ENCODE measurements at regions not wholly inside any gene's neighbourhood (a gene's known extent, or its start where the extent isn't known, plus 50 kb on each side); places are given as distances from the start of the nearest gene placed in this dataset.

DNA sequence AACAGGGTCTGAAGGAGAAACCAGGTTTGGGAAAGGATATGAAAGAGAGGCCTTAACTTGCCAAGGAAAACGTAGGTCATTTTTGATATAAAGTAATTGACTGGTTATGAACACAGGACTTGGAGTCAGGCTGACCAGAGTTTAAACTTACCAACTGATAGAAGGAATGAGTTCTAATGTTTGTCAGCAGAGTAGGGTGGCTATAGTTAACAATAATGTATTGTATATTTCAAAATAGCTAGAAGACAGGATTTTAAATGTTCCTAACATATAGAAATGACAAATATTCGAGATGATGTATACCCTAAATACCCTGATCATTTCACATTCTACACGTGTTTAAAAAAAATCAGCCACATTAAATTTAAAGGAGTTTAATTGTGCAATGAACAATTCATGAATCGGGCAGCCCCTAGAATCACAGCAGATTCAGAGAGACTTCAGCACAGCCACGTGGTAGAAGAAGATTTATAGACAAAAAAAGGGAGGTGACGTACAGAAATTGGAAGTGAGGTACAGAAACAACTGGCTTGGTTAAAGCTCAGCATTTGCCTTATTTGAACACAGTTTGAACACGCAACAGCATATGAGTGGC, 52.5 kb upstream of the PLEKHG7 start:
- H3K27ac ChIP-seq: peak overlapping the region; percentile 55
- no peak for DNase-seq (ENCODE audit: low read depth, low spot score)

DNA sequence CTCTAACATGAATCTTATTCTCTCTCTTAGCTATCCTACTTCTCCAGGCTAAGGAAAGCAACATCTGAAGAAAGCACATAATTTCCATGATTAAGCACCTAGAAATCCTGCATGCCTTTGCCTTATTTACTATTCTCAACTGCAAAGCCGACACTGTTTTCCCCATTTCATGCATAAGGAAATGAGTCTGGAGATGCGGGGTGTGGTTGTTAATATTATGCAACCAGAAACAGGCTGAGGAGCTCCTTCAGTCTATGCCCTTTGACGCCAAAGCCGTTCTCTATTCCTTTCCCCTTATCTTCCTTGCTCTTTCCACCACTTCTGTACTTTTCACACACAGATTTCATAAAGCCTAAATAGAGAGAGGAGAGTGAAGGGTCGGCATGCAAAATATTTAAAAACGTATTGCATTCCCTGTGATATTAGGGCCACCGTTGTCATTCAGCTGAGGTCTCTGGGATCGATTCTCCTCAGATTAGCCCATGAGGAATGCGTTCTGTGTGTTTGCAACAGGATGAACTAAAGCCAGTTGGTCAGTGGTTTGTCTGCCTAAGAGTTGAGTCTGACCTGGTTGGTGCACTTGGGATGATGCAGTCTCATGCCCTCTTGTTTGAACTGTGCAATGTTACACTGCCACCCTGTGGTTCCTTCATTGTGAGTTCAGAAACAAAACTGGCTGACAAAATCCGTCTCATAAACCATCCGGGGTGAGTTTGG, 53.1 kb upstream of the PLEKHG7 start:
- peak overlapping the region; percentile 55 for H3K27ac ChIP-seq
- DNase-seq (ENCODE audit: low read depth, low spot score): peak; percentile 67

DNA sequence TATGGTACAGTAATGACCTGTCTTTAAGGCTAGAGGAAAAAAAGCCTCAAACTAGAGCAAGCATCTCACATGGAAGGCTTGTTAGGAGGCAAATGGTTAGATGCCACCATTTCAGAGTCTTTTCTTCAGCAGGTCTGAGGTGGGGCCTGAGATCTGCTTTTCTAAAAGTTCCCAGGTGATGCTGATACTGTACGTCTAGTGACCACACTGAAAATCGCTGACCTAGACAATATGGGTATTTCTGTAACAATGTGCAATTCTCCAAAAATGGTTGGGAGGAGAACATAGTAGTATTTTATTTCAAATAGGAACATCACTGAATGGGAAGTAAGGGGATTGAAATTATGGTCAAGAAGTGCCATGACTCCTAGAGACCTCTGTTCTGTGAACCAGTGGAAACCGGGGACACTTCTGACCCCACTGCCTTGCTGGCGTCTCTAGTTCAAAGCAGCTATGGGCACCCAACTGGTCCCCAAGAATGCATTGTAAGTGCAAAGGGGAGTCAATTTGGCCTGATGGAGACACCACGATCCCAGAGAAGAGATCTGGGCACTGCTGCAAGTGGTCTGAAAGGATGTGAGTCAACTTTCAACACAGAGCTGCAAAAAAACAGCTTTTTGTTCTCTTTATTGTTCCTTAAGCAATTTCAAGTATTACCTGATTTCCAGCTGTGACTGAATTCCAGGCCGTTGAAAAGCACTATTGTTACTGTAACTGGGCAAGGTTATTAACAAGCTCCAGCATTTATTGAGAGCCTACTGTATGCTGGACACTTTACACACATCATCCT, 54.4 kb upstream of the PLEKHG7 start:
- DNase-seq (ENCODE audit: low read depth, low spot score): no peak
- peak overlapping the region; percentile 55 for H3K27ac ChIP-seq

DNA sequence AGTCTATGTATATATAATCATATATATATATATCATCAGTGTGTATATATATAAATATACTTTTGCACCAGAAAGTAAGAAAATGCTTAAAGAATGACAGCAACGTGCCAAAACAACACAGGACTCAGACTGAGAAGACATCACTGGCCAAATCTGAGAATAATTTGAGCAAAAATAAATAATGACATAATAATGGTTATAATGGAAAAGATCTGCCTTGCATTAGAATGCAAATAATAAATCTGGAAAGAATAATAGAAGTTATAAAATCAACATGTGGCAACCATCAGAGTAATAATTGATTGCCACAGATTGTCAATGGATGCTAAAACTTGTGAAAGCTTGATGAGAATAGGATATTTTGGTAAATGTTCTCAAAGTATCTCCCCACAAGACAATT, 61.5 kb upstream of the PLEKHG7 start:
- no peak for DNase-seq (ENCODE audit: low read depth, low spot score)
- no peak overlapping the region for H3K27ac ChIP-seq

DNA sequence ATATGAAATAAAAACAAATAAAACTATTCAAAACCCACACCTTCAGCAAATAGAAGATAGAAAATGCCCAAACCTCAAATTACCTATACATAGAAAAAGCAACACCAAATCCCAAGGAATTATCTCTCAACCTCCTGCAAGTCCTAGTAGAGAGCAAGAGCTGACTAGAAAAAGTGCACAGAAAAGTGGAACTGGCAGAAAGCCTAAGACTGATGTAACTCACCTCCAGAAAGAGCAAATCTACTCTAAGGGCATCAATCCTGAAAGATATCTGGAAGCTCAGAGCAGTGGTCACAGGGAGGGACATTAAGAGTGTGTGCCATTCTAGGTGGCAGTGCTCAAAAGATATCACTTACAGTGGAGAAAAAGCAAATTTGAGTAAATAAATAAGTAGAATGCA, 62.1 kb upstream of the PLEKHG7 start:
- DNase-seq (ENCODE audit: low read depth, low spot score): no peak

DNA sequence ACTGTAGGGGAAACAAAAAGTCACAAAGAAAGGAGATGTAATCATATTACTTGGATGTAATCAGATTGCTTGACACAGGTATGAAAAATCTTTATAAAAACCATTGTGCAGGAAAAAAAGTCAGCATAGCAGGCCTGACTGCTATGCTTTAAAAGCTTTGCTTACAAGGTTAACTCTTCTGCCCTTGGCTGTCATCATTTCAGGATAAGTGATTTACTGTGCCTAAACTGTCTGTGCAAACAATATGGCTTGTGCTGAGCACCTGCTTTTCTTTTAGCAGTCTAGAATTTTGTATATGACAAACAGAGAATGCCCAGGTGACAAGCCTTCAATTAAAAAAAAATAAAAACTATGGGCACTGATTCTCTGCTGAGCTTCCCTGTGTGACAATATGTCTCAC, 63.8 kb upstream of the PLEKHG7 start:
- H3K27ac ChIP-seq: no peak overlapping the region
- no peak for DNase-seq (ENCODE audit: low read depth, low spot score)

More for the DNA sequence above, 62.1 kb upstream of the PLEKHG7 start:
- no peak overlapping the region for H3K27ac ChIP-seq

DNA sequence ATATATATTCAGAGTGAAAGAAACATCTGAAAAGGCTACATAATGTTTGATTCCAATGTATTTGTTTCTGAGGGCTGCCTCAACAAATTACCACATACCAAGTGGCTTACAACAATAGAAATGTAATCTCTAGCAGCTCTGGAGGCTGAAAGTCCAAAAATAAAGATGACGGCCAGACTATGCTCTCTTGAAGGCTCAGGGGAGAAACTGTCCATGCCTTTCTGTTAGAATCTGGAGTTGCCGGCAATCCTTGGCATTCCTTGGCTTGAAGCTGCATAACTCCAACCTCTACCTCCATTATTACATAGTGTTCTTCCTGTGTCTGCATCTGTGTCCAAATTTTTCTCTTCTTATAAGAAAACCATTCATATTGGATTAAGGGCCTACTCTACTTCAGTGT, 68.1 kb upstream of the PLEKHG7 start:
- DNase-seq (ENCODE audit: low read depth, low spot score): no peak

DNA sequence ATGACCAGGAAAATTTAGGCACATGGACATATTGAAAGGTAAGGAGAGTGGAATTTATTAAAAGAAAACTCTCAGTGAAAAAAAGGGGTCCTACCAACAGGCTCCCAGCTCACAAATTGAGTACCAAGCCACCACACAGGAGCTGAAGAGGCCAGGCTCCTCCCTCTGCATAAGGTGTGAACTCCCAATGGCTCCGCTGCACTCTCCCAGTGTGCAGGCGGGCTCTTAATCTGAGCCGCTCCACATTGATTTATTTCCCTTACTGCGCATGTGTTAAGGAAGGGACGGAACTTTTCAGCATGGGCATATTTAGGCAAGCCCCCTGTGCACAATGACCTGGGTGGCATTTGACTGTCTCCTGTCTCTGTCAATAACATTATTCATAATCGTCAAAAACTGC, 68.6 kb upstream of the PLEKHG7 start:
- DNase-seq (ENCODE audit: low read depth, low spot score): no peak
- H3K27ac ChIP-seq: no peak overlapping the region

More for the DNA sequence above, 68.1 kb upstream of the PLEKHG7 start:
- H3K27ac ChIP-seq: no peak overlapping the region

DNA sequence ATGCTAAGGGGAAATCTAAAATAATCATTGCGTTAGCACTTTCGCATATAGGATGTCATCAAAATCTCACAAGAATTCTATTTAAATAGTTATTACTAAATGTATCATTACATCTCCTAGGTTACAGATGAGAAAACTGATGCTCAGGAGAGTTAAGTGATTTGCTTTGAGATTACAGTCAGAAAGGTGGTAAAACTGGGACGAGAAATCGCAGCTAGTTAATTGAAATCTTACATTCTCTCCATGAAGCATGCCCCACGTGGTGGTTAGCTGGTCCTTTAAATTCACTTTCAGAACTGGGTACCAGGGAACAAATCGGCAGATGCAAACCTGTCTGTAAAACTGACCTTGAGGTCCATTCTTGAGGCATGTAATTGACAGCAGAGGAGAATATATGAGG, 71.8 kb upstream of the PLEKHG7 start:
- H3K27ac ChIP-seq: no peak overlapping the region
- DNase-seq (ENCODE audit: low read depth, low spot score): no peak

DNA sequence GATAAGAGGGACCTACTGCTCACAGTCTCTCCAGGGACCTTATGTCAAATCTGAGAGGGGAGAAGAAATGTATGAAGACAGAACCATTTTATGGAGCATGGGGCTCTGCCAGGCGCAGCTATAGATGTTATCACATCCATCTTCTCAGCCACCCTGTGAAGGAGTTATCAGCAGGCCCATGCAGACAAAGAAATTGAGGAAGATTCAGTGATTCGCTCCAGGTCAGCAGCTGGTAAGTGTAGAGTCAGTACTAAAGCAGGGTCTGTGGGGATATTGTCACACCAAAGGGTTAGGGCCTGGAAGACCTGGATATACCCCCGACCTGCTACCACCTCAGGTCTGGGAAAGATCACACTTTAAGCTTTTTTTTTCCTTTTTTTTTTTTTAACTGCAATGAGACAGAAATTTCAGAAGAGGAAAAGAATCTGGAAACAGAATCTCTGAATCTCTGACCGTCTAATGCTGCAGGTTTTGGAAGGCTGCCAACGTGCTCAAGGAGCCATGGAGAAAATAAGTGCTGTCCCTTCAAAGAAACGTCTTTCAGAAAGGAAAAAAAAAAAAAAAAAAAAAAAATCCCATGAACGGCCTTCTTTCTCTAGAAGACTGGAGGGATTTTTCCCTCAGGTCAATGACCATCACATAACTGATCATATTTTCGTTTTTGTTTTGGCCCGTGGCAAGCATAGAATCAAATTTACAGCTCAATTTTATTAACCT, 73.3 kb upstream of the PLEKHG7 start:
- no peak for DNase-seq (ENCODE audit: low read depth, low spot score)
- no peak overlapping the region for H3K27ac ChIP-seq

DNA sequence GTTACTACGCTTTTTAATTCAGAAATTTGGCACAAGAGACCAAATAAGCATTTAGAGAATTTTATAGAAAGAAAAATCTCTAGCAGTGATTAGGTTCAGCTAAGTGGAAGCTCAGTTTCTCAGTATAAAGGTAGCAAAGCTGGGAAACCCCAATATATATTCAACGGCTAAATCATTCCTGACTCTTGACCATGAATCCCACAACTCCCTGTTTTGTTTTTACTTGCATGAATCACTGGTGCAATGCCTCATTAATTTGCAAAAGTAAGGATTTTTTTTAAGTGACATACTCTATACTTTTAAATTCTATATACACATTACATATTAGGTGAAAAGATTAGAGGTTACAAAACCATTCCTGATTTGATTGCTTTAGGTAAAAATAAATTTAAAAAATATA, 74.3 kb upstream of the PLEKHG7 start:
- no peak for DNase-seq (ENCODE audit: low read depth, low spot score)
- no peak overlapping the region for H3K27ac ChIP-seq

DNA sequence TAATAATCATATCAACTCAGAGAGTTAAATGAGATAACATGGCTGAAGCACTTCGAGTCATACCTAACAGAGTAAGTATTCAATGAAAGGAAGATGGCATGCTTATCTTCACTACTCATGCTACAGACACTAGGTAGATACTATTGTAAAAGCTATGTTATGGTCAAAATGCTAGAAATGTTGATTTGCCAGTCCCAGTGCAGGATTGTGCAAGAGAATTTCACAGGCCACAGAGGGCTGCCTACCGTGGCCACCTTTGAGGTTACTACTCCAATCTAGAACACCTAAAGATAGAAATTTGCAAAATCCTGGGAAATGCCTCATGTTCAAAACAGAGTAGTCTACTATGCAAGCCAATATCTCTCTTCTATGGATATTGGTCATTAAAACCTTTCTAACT, 75.3 kb upstream of the PLEKHG7 start:
- H3K27ac ChIP-seq: no peak overlapping the region
- no peak for DNase-seq (ENCODE audit: low read depth, low spot score)

DNA sequence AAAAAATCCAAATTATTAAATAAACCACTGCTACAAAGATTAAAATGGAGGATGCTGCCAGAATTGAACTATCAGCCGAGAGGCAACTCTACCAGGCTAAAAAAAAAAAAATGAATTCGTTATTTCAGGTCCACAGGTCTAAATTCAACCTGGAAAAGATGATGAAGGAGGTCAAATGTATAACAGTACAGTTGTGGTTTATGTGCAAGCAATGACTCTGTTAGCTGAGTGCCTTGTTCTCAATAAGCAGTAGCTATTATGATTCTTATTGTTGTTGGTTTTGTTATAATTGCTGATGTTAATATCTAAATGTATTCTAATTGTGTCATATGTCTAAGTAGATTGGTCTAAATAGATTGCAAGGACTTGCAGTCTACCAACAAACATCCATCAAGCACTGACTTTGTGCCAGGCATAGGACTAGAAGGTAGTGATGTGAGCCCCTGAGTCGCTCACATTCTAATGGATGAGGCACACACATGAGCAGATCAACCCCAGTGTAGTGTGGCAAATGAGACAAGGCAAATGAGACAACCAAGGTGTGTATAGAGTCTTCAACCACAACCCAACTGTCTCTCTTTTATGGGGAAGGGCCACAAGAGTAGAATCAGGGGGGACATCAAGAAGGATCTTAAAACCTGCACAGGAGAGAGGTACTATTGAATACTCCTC, 77.0 kb upstream of the PLEKHG7 start:
- no peak overlapping the region for H3K27ac ChIP-seq

DNA sequence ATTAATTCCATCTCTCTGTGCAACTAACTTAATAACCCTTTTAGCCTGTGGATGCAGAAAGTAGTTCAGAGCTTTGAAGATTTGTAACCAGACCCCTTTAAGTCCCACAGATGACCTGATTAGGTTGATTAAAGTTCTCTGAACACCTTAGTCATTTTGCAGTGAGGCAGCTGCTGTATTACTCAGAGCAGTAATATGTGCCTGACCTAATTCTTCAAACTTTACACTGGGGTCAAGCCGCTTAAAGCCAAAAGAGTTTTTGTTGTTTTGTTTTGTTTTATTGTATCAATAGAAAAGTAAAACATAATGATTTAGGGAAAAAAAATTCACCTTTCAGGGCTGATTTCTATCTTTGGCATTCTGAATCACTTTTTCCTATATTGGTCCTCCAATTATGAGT, 78.6 kb upstream of the PLEKHG7 start:
- no peak for DNase-seq (ENCODE audit: low read depth, low spot score)
- peak overlapping the region; percentile 74 for H3K27ac ChIP-seq

More for the DNA sequence above, 77.0 kb upstream of the PLEKHG7 start:
- no peak for DNase-seq (ENCODE audit: low read depth, low spot score)

DNA sequence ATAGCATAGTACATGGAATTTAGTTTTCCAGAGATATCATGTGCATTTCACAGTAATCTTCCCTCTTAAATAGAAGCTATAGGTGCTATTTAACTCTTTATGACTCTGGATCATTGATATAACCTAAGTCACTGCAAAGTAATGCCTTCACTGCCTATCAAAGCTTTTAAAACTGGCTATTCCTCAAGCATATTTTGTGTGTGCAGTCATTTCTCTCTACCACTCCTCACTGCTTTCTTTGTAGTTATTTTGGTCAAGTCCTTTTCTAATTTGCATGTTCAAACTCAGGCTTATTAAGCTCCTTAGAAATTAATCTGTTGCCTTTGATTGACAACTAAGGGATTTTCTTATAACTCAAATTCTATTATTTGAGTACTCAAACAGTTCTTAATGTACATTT, 79.4 kb upstream of the PLEKHG7 start:
- DNase-seq (ENCODE audit: low read depth, low spot score): no peak
- H3K27ac ChIP-seq: peak overlapping the region; percentile 74

DNA sequence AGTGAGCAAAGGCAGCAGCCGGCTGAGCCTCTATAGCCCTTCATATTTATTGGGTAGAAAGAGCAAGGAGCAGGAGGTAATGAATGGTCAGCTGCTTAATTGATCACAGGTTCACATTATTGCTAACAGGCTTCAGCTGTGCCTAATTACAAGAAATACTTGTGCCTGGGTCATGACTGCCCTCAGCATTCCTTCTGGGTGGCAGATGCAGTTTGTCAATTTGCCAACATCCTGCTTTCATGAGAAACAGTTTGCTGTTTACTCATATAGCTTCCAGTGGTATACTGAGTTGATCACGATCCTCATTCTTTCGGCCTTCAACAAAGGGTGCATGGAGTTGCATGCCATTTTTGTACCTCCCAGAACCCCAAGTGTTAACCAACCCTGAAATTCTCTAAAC, 81.0 kb upstream of the PLEKHG7 start:
- DNase-seq (ENCODE audit: low read depth, low spot score): no peak
- peak overlapping the region; percentile 74 for H3K27ac ChIP-seq

DNA sequence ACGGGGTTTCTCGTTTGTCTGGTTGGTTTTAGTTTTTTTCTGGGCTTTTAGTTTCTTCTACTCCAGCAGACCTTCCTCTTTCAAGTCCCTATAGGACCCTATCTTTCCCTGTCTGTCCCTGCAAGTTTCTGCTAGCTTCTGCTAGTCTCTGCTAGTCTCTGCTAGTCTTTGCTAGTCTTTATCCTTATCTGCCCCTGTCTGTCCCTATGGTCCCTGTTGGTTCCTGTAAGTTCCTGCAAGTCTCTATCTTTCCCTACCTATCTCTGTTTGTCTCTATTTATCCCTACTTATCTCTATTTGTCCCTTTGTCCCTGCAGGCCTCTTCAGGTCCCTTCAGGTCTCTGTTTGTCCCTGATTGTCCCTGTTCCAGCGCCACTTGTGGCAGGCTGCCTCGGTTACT, 81.5 kb upstream of the PLEKHG7 start:
- no peak for DNase-seq (ENCODE audit: low read depth, low spot score)
- peak overlapping the region; percentile 74 for H3K27ac ChIP-seq

DNA sequence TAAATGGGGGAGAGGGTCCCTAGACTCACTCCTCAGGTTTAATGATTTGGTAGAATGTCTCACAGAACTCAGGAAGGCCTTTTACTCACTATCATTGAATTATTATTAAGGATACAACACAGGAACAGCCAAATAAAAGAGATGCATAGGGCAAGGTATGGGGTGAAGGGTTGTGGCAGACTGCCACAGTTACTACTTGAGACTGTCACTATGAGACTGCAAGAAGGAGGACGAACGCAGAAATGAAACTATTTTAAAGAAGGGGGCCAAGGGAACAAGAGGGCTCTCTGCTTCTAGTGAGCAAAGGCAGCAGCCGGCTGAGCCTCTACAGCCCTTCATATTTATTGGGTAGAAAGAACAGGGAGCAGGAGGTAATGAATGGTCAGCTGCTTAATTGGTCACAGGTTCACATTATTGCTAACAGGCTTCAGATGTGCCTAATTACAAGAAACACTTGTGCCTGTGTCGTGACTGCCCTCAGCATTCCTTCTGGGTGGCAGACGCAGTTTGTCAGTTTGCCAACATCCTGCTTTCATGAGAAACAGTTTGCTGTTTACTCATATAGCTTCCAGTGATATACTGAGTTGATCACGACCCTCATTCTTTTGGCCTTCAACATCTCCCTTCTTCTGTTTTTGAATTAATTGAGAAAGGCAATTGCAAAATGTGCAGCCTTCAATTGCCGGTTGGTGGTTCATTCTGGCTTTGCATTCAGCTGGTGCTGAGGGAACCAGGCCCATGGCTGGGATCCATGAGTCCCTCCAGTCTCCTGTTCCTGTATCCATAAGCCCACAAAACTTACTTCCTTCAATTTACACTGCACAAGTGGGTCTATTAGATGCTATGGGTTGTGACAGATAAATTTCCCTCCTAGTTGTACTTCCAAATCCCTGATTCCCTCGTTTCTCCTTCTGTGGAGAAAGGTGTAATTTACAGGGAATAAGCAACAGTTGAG, 82.8 kb upstream of the PLEKHG7 start:
- no peak for DNase-seq (ENCODE audit: low read depth, low spot score)
- peak overlapping the region; percentile 74 for H3K27ac ChIP-seq

DNA sequence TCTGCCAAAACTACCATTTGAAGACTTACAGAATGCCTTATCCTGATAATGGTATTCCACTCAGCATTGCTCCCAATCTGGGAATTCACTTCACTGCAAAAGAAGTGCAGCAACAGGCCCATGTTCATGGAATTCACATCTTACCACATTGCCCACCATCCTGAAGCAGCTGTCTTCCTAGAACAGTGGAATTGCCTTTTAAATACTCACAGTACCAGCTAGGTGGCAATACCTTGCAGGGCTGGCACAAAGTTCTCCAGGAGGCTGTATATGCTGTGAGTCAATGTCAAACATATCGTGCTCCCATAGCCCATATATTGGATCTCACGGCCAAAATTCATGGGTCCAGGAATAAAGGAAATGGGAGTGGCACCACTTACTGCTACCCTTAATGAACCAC, 83.8 kb upstream of the PLEKHG7 start:
- H3K27ac ChIP-seq: peak overlapping the region; percentile 74
- no peak for DNase-seq (ENCODE audit: low read depth, low spot score)
